ENCODE measurements at regions not wholly inside any gene's neighbourhood (a gene's known extent, or its start where the extent isn't known, plus 50 kb on each side); places are given as distances from the start of the nearest gene placed in this dataset.

DNA sequence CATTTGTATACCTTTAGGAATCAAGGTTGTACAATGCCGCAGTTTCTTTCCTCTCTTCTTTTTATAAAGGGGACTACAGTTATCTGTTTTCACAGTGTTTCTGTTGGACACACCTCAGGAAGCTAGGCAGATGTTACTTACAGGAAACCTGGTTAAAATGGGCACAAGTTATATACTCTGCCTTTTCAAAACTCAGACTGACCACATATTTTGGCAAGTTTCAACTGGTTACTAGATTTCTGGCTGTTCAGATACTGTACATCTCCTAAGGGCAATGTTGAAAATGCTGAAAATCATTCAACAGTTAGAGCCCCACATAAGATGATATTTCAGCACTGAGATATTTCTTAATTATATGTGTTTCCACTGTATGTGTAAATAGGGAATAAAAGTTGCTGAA is 92.5 kb upstream of the SLC35B3 start:
- H3K27me3 ChIP-seq (ENCODE audit: control insufficient read depth in 3 of 3, insufficient read depth in 3 of 3, low read length in 2 of 3) = no peaks in the 10 kb centered on the region
- H3K9me3 ChIP-seq (ENCODE audit: control insufficient read depth in 4 of 4, insufficient read depth in 3 of 4, low read length in 3 of 4) = peaks cover 0 to 6% (median under 1%) of the 10 kb centered on the region in 4 donors
- no peak for DNase-seq
- no peak overlapping the region for H3K9ac ChIP-seq (ENCODE audit: insufficient read depth in 1 of 2, low read length in 2 of 2)
- peaks cover 0 to 4% (median 0%) of the 10 kb centered on the region in 5 donors for H3K4me1 ChIP-seq (ENCODE audit: control insufficient read depth in 5 of 5, insufficient read depth in 5 of 5, low read length in 5 of 5)
- no peak overlapping the region for H3K4me3 ChIP-seq
- TF ChIP-seq, protein P1, sequence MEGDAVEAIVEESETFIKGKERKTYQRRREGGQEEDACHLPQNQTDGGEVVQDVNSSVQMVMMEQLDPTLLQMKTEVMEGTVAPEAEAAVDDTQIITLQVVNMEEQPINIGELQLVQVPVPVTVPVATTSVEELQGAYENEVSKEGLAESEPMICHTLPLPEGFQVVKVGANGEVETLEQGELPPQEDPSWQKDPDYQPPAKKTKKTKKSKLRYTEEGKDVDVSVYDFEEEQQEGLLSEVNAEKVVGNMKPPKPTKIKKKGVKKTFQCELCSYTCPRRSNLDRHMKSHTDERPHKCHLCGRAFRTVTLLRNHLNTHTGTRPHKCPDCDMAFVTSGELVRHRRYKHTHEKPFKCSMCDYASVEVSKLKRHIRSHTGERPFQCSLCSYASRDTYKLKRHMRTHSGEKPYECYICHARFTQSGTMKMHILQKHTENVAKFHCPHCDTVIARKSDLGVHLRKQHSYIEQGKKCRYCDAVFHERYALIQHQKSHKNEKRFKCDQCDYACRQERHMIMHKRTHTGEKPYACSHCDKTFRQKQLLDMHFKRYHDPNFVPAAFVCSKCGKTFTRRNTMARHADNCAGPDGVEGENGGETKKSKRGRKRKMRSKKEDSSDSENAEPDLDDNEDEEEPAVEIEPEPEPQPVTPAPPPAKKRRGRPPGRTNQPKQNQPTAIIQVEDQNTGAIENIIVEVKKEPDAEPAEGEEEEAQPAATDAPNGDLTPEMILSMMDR (IDR thresholded peaks at IDR 0.05; ENCODE audit: control extremely low read depth, extremely low read depth) = no peak
- no peaks in the 10 kb centered on the region for H3K36me3 ChIP-seq (ENCODE audit: control insufficient read depth in 4 of 4, insufficient read depth in 4 of 4, low read length in 4 of 4)
- 90 to 95% methylated on average over 1 of the region's 1 CpG for WGBS, 2 donors
- no peak for ATAC-seq (ENCODE audit: insufficient read depth, low FRiP score)
- H3K27ac ChIP-seq (ENCODE audit: low read depth in 1 of 2, low read length in 1 of 2) = no peak overlapping the region

DNA sequence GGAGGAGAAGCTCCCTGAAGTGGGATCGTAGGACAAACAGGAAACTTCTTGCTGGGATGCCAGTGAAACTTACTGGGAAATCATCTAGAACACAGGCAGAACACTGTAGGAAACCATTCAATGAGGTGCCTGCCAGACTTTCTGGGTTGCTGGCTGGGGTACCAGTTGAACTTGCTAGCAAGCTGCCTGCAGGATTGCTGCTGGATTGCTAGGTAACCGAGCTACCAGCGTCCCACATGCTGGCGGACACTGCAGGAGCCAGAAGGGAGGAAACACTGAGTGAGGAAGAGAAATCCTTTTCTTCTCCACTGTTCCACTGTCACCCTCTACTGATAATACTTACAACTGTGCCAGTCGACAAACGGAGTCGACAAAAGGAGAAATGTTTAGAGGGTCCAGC is 91.3 kb upstream of the SLC35B3 start:
- peaks cover 0 to 2% (median 0%) of the 10 kb centered on the region in 4 donors for H3K9me3 ChIP-seq (ENCODE audit: control insufficient read depth in 4 of 4, insufficient read depth in 3 of 4, low read length in 3 of 4)
- H3K9ac ChIP-seq (ENCODE audit: insufficient read depth in 1 of 2, low read length in 2 of 2) = no peak overlapping the region
- ATAC-seq (ENCODE audit: insufficient read depth, low FRiP score) (no peak), DNase-seq (no peak)
- 72 to 85% methylated on average over 7 of the region's 7 CpGs for WGBS, 2 donors
- no peaks in the 10 kb centered on the region for H3K36me3 ChIP-seq (ENCODE audit: control insufficient read depth in 4 of 4, insufficient read depth in 4 of 4, low read length in 4 of 4)
- H3K4me3 ChIP-seq = no peak overlapping the region
- H3K4me1 ChIP-seq (ENCODE audit: control insufficient read depth in 5 of 5, insufficient read depth in 5 of 5, low read length in 5 of 5) = peaks cover 0 to 4% (median 0%) of the 10 kb centered on the region in 5 donors
- H3K27ac ChIP-seq (ENCODE audit: low read depth in 1 of 2, low read length in 1 of 2) = no peak overlapping the region
- TF ChIP-seq, protein P1 (IDR thresholded peaks at IDR 0.05; ENCODE audit: control extremely low read depth, extremely low read depth) = no peak
- no peaks in the 10 kb centered on the region for H3K27me3 ChIP-seq (ENCODE audit: control insufficient read depth in 3 of 3, insufficient read depth in 3 of 3, low read length in 2 of 3)

DNA sequence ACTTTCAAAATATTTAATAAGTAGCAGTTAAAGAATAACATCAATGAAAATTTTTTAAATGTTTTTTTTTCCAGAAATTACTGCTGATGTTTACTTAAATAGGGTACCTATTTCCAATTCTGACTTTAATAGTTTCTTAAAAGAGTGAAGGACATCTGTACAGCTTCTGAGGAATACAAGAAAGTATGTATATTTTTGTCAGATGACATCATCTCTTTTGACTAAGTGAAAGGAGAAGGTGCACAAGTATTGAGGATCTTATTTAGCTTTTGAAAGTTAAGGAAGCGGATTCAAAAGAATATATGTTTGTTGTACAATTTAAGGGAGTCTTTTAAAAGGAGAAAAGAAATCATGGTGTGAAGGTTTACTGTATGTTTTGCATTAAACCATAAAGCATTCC is 90.0 kb upstream of the SLC35B3 start:
- Histone ChIP-seq H3K27me3 (ENCODE audit: control insufficient read depth in 3 of 3, insufficient read depth in 3 of 3, low read length in 2 of 3) (no peaks in the 10 kb centered on the region), H3K9me3 (ENCODE audit: control insufficient read depth in 4 of 4, insufficient read depth in 3 of 4, low read length in 3 of 4) (peaks cover 0 to 2% (median 0%) of the 10 kb centered on the region in 4 donors), H3K27ac (ENCODE audit: low read depth in 1 of 2, low read length in 1 of 2) (no peak overlapping the region), H3K4me1 (ENCODE audit: control insufficient read depth in 5 of 5, insufficient read depth in 5 of 5, low read length in 5 of 5) (no peaks in the 10 kb centered on the region), H3K4me3 (no peak overlapping the region), H3K36me3 (ENCODE audit: control insufficient read depth in 4 of 4, insufficient read depth in 4 of 4, low read length in 4 of 4) (no peaks in the 10 kb centered on the region), H3K9ac (ENCODE audit: insufficient read depth in 1 of 2, low read length in 2 of 2) (no peak overlapping the region)
- TF ChIP-seq, protein P1 (IDR thresholded peaks at IDR 0.05; ENCODE audit: control extremely low read depth, extremely low read depth) = no peak
- WGBS, 2 donors = 90 to 95% methylated on average over 1 of the region's 1 CpG
- ATAC-seq (ENCODE audit: insufficient read depth, low FRiP score) = no peak
- no peak for DNase-seq

DNA sequence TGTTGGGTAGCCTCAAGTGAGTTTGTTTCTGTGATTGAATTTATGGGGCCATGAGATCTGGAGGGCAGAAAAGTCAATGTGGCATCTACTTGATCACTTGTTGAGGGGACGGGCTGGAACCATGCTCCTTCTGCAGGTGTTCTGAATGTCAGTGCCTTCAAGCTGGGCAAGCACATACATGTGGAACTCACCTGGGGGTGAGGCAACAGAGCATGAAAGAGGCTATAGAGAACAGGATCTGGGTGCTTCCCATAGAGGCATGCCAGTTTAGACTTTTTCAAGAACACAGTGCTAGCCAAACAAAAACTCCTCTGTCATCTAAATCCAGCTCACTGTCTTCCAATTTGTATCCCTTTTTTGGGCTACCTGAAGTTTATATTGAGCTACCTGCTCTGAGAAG is 77.8 kb upstream of the SLC35B3 start:
- no peaks in the 10 kb centered on the region for H3K36me3 ChIP-seq (ENCODE audit: control insufficient read depth in 4 of 4, insufficient read depth in 4 of 4, low read length in 4 of 4)
- DNase-seq (no peak), ATAC-seq (ENCODE audit: insufficient read depth, low FRiP score) (no peak)
- H3K9me3 ChIP-seq (ENCODE audit: control insufficient read depth in 4 of 4, insufficient read depth in 3 of 4, low read length in 3 of 4) = no peaks in the 10 kb centered on the region
- H3K27ac ChIP-seq (ENCODE audit: low read depth in 1 of 2, low read length in 1 of 2) = no peak overlapping the region
- peaks cover 0 to 4% (median 0%) of the 10 kb centered on the region in 5 donors for H3K4me1 ChIP-seq (ENCODE audit: control insufficient read depth in 5 of 5, insufficient read depth in 5 of 5, low read length in 5 of 5)
- no peak overlapping the region for H3K9ac ChIP-seq (ENCODE audit: insufficient read depth in 1 of 2, low read length in 2 of 2)
- TF ChIP-seq, protein P1 (IDR thresholded peaks at IDR 0.05; ENCODE audit: control extremely low read depth, extremely low read depth) = no peak
- 91 to 100% methylated on average over 1 of the region's 1 CpG for WGBS, 2 donors
- no peaks in the 10 kb centered on the region for H3K27me3 ChIP-seq (ENCODE audit: control insufficient read depth in 3 of 3, insufficient read depth in 3 of 3, low read length in 2 of 3)
- no peak overlapping the region for H3K4me3 ChIP-seq
